Hematopoietic multipotent progenitor cell (in vitro differentiated cells): ENCODE measurements at regions not wholly inside any gene's neighbourhood (a gene's known extent, or its start where the extent isn't known, plus 50 kb on each side); places are given as distances from the start of the nearest gene placed in this dataset.

Source experiments
- DNase-seq, 3 donors: peaks; one replicate each; pipeline ENCODE4 v3.0.0-alpha.2; 2011 to 2015; ENCODE audit warnings: low read depth in 2 of 3, low spot score in 2 of 3

DNA sequence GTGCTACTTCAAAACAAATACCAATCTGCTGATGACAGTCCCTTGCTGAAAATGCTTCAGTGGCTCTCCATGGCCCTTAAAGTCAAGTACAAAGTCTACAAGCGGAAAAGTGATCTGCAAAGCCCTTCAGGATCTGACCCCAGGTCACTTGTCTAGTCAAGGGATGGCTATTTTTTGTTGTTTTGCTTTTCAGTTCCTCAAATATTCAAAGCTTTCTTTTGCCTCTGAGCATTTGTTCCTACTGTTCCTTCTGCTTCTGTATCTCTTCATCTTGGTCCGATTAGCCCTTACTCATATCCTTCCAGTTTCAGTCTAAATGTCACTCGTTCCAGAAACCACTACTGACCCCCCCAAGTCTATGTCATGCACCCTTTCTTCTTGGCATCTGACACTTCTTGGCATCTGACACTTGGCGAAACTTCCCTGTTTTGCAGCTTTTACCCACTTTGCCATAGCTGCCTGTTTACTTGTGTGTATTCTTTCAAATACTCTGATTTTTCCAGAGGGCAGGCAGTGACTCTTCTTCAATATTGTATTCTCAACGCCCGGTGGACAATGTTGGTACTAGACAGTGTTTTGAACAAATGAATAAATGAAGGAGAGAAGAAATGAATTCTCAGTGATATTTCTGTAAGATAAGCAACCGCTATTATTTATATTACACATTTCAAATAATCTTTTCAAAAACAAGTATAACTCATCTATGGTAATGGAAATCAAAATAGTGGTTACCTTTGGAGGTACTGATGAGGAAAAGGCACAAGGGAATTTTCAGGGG lies 175.9 kb upstream of the FN1 start:
- peak in 1 of 3 donors; percentile 18 for DNase-seq

DNA sequence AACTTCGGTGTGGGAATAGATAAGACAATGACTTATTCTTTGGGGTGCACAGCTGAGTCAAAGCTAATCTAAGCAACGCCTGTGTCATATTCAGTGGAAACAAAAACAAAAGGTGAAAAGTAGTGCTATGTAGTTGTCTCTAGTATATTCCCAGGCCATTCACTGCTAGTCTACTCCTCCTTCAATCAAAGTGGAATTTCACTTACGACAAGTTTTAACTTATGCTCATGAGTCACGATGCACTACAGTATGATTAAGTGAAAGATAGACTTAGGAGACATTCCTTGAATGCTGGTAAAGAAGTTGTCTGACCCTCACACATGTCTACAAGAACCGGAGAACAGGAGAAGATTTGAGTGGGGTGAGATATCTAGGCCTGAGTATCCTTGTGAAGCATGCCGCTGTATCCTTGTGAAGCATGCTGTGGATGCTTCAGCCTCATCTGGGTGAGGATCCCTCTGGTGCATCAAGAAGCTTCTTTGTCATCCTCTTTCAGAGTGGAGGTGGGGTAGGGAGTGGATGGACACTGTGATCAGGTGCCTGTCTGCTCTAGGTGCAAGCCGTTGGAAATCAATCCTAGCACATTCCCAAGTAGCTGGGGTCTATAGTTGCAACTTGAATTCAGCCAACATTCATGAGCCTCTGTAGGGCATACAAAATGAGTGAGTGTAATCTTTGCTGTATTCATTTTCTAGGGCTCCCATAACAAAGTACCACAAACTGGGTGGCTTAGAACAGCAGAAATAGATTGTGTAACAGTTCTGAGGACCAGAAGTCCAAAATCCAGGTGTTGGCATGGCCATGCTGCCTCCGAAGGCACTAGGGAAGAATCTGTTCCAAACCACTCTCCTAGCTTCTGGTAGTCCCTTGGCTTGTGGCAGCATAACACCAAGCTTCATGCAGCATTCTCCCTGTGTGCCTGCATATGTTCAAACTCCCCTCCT lies 173.5 kb upstream of the FN1 start:
- DNase-seq = no peak

DNA sequence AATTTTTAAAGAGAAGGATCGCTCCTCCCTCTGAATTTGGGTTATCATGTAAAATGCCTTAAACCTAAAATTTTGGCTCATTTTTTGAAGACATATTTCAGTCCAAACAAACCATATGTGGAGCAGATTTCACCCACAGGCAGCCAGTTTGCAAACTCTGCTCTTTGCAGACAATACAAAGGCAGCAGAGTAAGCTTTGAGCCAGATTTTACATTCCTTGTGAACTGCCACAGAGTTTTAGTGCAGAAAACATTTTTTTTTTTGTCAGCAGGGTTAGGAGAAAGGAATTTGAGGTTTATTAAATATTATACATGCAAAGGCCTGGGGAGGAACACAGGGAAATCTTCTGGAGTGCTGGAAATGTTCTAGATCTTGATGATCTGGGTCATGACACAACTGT lies 171.9 kb upstream of the FN1 start:
- DNase-seq = no peak

DNA sequence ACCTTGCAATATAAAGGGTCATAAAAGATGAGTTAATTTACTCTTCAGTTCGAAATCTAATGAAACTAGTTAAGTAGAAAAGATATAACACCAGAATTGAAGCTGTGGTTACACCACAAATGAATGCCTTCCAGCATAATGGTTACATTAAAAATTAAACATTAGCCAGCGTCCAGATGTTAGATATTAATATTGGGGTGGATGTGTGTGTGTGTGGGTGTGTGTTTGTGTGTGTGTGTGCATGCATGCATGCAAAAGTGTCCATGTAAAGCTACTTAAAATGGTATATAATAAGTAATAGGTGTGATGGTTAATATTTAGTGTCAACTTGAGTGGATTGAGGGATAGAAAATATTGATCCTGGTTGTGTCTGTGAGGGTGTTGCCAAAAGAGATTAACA lies 170.4 kb upstream of the FN1 start:
- DNase-seq = no peak

DNA sequence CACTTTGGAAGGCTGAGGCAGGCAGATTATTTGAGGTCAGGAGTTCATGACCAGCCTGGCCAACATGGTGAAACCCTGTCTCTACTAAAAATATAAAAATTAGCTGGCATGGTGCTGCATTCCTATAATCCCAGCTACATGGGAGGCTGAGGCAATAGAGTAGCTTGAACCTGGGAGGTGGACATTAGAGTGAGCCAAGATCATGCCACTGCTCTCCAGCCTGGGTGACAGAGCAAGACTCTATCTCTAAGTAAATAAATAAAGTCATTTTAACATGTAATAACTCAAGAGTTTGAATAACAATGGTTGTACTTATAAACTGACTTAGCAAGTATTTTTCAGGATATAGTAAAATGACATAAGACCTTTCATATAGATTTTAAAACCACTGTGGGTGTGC lies 169.3 kb upstream of the FN1 start:
- DNase-seq = no peak

DNA sequence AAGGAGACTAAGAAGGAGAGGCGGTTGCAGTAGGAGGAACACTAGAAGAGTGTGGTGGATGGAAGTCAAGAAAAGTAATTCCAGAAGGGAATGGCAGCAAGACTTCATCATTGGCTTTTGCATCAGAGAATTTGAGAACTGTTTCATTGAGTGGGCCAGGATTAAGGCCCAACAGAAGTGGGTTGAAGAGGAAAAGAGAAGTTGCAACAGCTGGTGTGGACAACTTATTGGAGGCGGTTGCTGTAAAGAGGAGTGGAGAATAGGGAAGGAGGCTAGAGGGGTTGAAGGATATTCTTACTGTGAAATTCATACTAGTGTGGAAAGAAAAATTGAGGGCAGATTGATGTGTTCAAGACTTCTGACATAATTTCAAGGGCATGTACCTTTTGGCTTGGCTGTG lies 168.7 kb upstream of the FN1 start:
- no peak for DNase-seq

DNA sequence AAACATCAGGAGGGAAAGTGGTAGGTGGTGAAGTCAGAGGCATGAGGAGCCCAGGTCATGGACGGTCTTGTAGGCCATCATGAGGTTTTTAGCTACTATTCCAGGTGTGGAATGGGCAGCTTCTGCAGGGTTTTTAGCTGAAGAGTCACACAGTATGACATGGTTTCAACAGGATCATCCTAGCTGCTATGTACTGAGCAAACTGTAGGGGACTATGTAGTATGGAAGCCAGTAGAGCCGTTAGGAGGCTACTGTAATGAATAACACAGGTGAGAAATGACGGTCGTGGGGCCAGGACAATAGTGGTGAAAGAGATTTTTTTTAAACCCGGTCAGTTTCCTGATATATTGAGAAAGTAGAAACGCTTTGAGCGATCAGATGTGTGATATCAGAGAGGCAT lies 167.6 kb upstream of the FN1 start:
- DNase-seq = no peak

DNA sequence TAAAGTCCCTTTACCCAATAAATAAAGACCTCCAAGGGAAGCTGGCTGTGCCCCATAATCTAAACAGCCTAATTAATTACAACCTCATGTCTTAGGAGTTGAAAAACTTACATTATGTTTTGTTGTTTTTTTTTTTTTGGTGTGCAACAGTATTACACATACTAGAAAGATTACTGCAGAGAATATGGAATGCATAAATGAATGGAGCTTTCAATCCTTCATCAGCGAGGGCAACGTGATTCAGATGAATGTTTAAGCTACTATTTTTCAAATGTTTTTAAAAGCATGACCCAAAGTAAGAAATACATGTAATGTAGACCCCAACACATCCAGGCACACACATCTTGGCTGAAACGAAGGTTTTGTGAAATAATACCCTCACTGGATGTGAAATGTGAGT lies 167.1 kb upstream of the FN1 start:
- DNase-seq = no peak

DNA sequence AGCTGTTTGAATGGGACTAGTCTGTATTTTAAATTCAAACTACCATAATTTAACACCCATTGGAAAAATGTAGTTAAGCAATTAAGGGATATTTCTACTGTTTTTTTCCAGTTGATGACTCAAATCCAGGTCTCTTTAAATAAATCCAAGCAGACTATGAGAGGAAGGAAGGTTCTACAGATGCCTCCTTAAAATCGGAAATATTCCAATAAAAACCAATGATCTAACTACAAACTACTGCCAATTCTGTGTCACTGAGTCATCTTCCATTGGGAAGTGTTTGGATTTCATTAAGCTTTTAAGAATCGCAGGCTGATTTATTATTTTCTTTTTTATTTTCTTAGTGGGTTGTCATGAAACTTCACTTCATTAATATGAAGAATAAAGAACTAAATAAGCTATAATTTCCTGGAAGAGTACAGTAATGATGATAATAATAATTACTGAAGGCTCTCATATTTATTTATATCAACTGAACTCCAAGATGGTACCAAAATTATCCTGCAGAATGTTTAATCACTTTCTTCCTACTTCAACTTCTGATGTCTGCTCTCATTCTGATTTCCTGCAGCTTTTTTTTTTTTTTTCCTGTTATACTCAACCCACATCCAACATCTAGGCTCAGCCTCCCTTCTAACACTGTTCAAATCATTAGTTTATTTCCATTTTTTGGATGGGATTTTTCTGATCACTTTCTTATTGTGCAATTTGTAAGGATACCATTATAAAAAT lies 166.3 kb upstream of the FN1 start:
- DNase-seq = no peak

DNA sequence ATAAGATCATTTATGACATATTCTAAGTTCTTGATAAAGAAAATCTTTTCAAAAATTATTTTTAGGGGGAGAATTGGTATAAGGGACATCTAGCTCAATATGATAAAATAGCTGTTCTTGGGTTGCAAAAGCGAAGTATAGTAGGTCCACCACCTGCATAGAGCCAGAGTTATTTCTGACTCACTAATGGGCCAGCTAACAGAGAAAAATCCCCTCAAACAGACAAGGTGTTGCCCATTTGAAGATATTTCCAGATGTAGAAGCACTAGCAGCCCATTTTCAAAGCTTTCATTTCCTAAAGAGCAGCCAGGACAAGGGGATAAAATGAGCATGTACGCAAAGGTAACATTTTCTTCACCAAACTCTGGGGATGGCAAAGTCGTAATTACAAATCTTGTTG lies 165.7 kb upstream of the FN1 start:
- DNase-seq = no peak

DNA sequence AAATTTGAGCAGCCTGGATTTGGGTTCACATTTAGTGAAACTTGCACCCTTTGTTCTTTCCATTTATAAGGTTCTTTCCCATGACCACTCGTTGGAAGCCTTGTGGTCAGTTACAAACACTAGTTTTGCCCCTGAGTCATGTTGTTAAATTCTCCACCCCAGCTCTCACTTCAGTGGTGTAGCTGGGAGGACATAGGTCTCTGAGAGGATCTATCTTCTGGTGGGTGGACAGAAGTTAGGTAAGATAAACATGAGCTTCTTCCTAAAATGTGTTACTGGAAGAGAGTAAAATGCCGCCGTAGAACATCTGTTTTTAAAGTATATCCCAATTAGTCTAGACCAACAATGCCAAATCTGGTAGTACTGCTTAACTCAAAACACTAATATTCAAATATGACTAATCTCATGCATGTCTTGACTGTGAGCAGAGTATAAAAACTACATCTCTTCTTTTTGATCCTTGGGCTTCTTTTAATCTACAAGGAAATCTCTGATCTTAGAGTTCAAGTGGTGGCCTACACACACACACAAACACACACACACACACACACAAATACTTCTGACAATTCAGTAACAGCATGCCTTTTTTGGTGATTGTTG lies 162.6 kb upstream of the FN1 start:
- DNase-seq = no peak

DNA sequence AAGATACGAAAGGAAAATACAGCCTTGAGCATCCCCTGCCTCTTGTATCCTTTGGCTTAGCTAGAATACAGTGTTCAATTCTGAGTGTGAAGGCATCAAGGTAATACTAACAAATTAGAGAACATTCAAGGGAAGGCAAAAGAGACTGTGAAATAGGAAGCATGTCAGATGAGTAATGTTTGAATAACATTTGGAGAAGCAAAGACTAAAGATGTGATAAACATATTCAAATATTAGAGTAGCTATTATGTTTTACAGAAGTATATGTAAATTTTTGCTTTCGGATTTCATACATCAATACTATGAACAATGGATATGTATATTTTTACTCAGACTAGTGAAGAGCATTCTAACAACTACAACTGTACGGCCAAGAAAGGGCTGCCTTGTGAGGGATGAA lies 161.7 kb upstream of the FN1 start:
- DNase-seq = no peak

DNA sequence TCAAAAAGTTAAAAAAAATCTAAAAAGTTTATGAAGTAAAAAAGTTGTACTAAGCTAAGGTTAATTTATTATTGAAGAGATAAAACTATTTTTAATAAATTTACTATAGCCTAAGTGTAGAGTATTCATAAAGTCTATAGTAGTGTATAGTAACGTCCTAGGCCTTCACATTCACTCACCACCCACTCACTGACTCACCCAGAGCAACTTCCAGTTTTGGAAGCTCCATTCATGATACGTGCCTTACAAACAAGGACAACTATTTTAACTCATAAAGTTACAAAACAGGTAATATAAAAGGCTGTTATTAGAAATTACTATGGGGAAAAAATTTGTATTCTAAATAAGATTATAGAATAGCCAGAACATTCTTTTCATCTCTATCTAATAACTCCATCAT lies 158.9 kb upstream of the FN1 start:
- no peak for DNase-seq

DNA sequence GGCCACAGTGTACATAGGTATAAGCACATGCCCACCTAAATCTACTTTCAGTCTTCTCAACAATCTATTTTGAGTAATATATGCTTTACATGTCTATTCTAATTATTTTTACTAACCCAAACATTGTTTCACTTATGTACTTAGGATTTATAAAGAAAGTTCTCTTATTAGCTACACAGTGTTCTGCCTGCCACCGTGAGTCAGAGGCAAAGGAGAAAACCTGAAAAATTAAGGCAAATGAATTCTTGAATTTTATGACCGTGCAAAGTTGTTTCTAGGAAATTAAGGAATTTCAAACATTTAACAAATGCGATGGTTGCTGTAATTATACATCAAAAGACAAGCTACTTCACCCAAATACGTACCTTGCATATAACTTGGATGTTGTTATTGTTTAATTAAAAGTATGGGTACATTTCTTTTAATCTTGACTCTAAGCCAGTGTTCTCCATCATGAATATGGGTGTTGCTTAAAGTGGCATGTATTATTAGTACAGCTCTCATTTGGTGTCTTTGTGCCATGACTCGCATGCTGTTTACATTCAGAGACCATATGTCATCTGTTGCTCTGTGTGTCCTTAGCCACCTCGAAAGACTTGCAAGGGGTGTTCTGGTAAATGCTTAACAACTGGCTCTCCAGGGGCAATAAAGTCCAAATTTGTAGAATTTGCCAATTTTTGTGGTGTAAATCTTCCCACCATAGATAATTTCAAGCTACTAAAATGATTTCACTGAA lies 154.3 kb upstream of the FN1 start:
- DNase-seq = no peak

DNA sequence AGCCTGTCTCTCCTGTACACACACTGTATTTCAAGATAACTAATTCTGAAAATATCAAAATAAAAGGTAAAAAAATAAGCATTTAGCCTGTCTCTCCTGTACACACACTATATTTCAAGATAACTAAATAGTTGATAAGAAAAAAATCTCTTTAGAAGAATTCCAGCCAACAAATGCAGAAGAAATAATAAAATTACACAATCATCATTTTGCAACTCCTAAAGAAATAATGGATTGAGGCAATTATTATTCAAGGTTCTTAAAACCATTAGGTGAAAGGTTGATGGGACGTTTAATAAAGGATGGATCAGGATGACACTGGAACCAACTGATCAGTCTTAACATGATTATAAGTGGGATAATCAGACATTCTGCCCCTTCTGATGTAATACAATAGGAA lies 148.0 kb upstream of the FN1 start:
- DNase-seq = no peak

DNA sequence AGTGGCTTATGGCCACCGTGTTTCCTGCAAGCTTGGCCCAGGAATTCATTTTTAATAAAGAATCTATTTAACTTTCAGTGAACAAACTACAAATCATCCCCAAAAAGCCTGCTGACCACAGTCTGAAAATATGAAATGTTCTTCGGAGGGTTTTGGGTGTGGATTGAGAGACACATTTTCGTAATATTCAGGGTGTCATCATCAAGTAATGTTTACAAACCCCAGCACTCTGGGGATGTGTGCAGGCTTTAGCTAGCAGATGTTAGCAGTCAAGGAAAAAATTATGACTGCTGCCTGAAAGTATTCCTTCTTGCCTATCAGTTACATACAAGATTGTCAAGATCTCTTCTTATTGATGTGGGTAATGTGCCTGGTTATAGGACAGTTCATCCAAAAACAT lies 143.9 kb upstream of the FN1 start:
- no peak for DNase-seq

DNA sequence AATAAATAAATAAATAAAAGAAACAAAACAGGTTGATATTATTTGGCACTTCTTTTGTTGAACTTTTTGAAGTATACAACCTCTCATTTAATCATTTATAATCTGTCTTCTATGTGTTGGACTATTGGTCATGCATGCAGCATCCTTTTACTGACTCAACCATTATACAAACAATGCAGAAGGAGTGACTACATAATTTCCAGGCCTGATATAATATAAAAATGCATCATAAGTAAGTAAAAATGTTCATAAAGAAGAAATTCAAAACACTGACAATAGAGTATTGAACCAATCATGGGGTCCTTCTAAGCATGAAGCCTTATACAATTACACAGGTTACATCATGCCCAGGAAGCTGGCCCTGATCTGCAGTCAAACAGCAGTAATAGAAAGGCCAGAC lies 141.5 kb upstream of the FN1 start:
- no peak for DNase-seq

DNA sequence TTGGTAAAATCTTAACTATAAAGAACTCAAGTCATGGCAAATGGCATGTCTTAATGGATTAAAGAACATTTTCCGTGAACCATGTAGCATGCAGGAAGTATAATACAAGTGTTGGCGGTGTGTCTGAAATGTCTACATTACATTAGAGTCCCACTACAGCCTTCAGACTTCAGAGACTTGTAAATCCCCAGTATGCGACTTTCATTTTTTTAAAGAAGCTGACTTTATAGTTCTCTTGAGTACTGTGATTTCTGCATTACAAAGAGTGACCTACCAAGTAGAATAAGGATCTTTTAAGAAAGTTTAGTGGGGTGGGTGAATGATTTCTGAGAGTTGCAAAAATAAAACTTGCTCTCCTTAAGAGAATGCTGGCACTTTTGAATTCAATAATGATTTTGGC lies 140.7 kb upstream of the FN1 start:
- DNase-seq = no peak

DNA sequence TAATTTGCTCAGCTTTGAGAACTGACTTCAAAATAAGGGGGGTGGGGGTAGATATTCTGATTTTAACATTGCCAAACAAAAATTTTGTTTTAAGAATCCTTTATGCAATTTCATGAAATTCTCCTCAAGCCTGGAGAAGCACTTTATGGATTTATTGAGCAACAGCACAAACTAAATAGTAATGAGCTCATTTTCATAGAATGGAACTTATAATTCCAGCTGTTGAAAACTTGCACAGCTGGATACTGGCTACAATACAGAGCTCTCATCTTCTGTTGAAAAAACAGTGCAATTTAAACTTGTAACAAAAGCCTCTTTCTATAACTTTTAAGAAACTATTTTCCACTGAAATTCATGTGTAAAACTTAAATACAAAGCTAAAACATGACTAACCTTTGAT lies 137.6 kb upstream of the FN1 start:
- DNase-seq = no peak

DNA sequence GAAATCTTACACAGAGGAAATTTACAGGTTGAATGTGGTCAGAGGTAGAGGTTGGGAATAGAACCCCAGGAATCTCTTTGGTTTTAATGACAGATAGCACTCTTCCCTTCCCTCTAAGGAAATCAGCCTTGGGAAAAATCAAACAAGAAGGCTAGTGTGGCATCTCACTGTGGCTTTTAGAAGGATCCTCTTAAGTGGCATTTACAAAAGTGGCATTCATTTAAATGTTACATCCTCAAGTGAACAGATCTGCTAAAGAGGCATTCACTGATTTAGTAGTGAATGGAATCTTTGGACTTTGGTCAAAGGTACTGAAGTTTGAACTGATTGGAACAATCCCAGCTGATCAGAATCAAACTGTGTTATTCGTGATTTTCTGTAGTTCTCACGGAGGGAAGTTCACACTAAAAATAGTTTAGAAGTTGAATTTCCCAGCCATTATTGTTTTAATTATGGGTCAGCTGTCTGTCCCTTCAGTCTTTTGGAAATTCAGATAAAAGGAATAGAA lies 136.5 kb upstream of the FN1 start:
- no peak for DNase-seq
